ENCODE measurements at regions not wholly inside any gene's neighbourhood (a gene's known extent, or its start where the extent isn't known, plus 50 kb on each side); places are given as distances from the start of the nearest gene placed in this dataset.

DNA sequence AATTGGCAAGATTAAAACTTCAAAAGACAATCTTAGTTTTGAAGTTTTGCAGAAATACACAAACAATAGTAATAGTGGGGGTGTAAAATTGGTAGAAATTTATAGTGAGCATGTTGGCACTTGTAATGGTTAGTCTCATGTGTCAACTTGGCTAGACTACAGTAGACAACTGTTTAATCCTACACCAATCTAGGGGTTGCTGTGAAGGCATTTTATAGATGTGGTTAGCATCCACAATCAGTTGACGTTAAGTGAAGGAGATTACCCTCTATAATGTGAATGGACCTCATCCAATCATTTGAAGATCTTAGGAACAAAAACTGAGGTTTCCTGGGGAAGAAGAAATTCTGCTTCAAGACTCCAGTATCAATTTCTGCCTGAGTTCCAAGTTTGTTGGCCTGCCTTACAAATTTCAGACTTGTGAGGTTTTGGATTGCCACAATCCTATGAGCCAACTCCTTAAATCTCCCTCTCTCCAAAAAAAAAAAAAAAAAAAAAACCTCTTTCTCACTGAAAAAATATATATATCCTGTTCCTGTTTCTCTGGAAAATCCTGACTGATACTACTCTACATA lies 531.6 kb upstream of the IGFBP3 start:
- Histone ChIP-seq H3K4me3 (ENCODE audit: extremely low read depth in 1 of 4, insufficient read depth in 2 of 4, low read depth in 3 of 4, low read length in 4 of 4) (no peak overlapping the region), H3K23me2 (ENCODE audit: low read depth, low read length) (no peaks in the 10 kb centered on the region), H3K27me3 (replicated peaks in 1 of 4; ENCODE audit: control insufficient read depth in 3 of 4, extremely low read depth in 1 of 4, insufficient read depth in 3 of 4, low read length in 3 of 4) (no peaks in the 10 kb centered on the region), H3K27ac (ENCODE audit: low read depth, low read length) (no peak overlapping the region), H2BK12ac (ENCODE audit: low read depth, low read length) (no peak overlapping the region), H3K79me1 (ENCODE audit: low read depth, low read length) (no peaks in the 10 kb centered on the region), H3K23ac (ENCODE audit: insufficient read length) (no peak overlapping the region), H4K91ac (replicated peaks; ENCODE audit: insufficient read length, low read length) (no peak overlapping the region), H3K4me1 (replicated peaks in 1 of 4; ENCODE audit: control insufficient read depth in 3 of 4, insufficient read depth in 4 of 4, low read length in 3 of 4) (no peaks in the 10 kb centered on the region), H2BK5ac (ENCODE audit: low read depth, low read length) (no peak overlapping the region), H3K36me3 (ENCODE audit: control insufficient read depth in 2 of 4, insufficient read depth in 4 of 4, low read length in 3 of 4) (no peaks in the 10 kb centered on the region), H4K8ac (ENCODE audit: extremely low read depth, insufficient read depth, low read length) (no peak overlapping the region), H2BK120ac (replicated peaks; ENCODE audit: low read depth, low read length) (no peak overlapping the region), H2BK15ac (ENCODE audit: low read length) (no peak overlapping the region), H3K79me2 (ENCODE audit: control insufficient read depth in 1 of 2, insufficient read depth in 2 of 2, low read length in 2 of 2) (no peaks in the 10 kb centered on the region), H3K9ac (replicated peaks in 1 of 4; ENCODE audit: extremely low read depth in 1 of 4, low read depth in 3 of 4, low read length in 3 of 4) (no peak overlapping the region), H3K9me3 (ENCODE audit: insufficient read depth in 2 of 2, low read depth in 1 of 2, low read length in 1 of 2) (peaks cover 0 to 2% of the 10 kb centered on the region in 2 experiments; a peak in 2 of 4 replicates), H3K4ac (replicated peaks; ENCODE audit: insufficient read length, low read depth, low read length) (no peak overlapping the region), H3K4me2 (ENCODE audit: insufficient read depth in 1 of 2, low read depth in 2 of 2, low read length in 2 of 2) (no peak overlapping the region), H4K20me1 (replicated peaks in 1 of 2; ENCODE audit: control insufficient read depth in 1 of 2, insufficient read depth in 2 of 2, low read length in 2 of 2) (no peaks in the 10 kb centered on the region), H2AK5ac (ENCODE audit: low read depth, low read length) (no peak overlapping the region), H3K56ac (replicated peaks; ENCODE audit: insufficient read length, low read depth, low read length) (no peak overlapping the region), H3K14ac (ENCODE audit: insufficient read length) (no peak overlapping the region), H3K18ac (ENCODE audit: extremely low read depth, low read length) (no peak overlapping the region), H2AFZ (ENCODE audit: low read length) (no peak overlapping the region), H2BK20ac (ENCODE audit: low read length) (no peak overlapping the region), H4K5ac (ENCODE audit: insufficient read length, low read depth, low read length) (no peak overlapping the region)
- FAIRE-seq (no peak), DNase-seq (ENCODE audit: low read depth in 1 of 2, low spot score in 2 of 2) (no peak)
- 100% methylated on average over 1 of the region's 1 CpG; no CpG with 5 or more reads in 1 of the 2 experiments for WGBS, 2 experiments (ENCODE audit: extremely low coverage in 1 of 2, insufficient coverage in 1 of 2, insufficient read length in 1 of 2, insufficient replicate concordance in 2 of 2, low coverage in 1 of 2, low lambda C conversion rate in 2 of 2, missing lambda C conversion rate in 1 of 2)
- POLR2A ChIA-PET (ENCODE audit: partially characterized antibody) = interaction anchor here (0.6 kb wide), 1 partner anchor 475 kb away, joined by 3 read pairs; no protein-coding TSS in a partner anchor
- CTCF ChIA-PET (ENCODE audit: partially characterized antibody) = interaction anchor here (0.6 kb wide), 1 partner anchor 619 kb away, joined by 3 read pairs; no protein-coding TSS in a partner anchor
- TF ChIP-seq BACH1 (IDR thresholded peaks at IDR 0.05; ENCODE audit: low read length) = no peak
- no peak for TF ChIP-seq ASH2L (IDR thresholded peaks at IDR 0.05; ENCODE audit: low read length)
- TF ChIP-seq GABPA (IDR thresholded peaks at IDR 0.05; ENCODE audit: borderline replicate concordance, insufficient read depth, low read length) = no peak
- no peak for TF ChIP-seq RXRA (IDR thresholded peaks at IDR 0.05; ENCODE audit: insufficient read depth, low read depth, low read length)
- no peak for TF ChIP-seq POLR2A (IDR thresholded peaks at IDR 0.05; ENCODE audit: control extremely low read depth in 1 of 2, low read depth in 2 of 2, low read length in 2 of 2)
- no peak for TF ChIP-seq EZH2 (IDR thresholded peaks at IDR 0.05; ENCODE audit: low read depth, low read length, severe bottlenecking)
- TF ChIP-seq BCL11A (IDR thresholded peaks at IDR 0.05; ENCODE audit: low read depth in 2 of 2, low read length in 2 of 2) = no peak
- TF ChIP-seq HDAC2 (IDR thresholded peaks at IDR 0.05; ENCODE audit: borderline replicate concordance in 1 of 2, low read depth in 2 of 2, low read length in 2 of 2) = no peak
- no peak for TF ChIP-seq SP1 (IDR thresholded peaks at IDR 0.05; ENCODE audit: low read depth, low read length)
- no peak for TF ChIP-seq POU5F1 (IDR thresholded peaks at IDR 0.05; ENCODE audit: low read depth, low read length)
- TF ChIP-seq ZNF274 (IDR thresholded peaks at IDR 0.05; ENCODE audit: borderline replicate concordance, extremely low read depth, low read length) = no peak
- TF ChIP-seq SIX5 (IDR thresholded peaks at IDR 0.05; ENCODE audit: low read depth, low read length) = no peak
- TF ChIP-seq, protein P1, sequence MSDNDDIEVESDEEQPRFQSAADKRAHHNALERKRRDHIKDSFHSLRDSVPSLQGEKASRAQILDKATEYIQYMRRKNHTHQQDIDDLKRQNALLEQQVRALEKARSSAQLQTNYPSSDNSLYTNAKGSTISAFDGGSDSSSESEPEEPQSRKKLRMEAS (IDR thresholded peaks at IDR 0.05) = no peak

Measured in H1 (cell line).